GM19467 (cell line): ENCODE measurements at regions not wholly inside any gene's neighbourhood (a gene's known extent, or its start where the extent isn't known, plus 50 kb on each side); places are given as distances from the start of the nearest gene placed in this dataset.
"Not testable (repeated sequence)": the region's sequence is repeated elsewhere in the genome, so short reads cannot be mapped to it uniquely, and the experiment has no call there.

Source experiments
- ATAC-seq: cut with Tn5 transposase; IDR thresholded peaks from one replicate; pipeline ENCODE4 v1.9.1; 2021; ENCODE audit warnings: mild to moderate bottlenecking, moderate library complexity; ENCODE audit not compliant: unreplicated experiment

- no peak for ATAC-seq
Observed at GRCh38 chr13:54261856-54262255, 1233.2 kb downstream of the OLFM4 start.

- no peak for ATAC-seq
Observed at GRCh38 chr13:54263868-54264267, 1235.3 kb downstream of the OLFM4 start.

GRCh38 chr13:54267253-54267668 is 1238.6 kb downstream of the OLFM4 start:
- ATAC-seq, result not testable (repeated sequence)

GRCh38 chr13:54268013-54268695 is 1239.5 kb downstream of the OLFM4 start:
- ATAC-seq, result not testable (repeated sequence)

GRCh38 chr13:54287062-54287764 is 1258.6 kb downstream of the OLFM4 start:
- no peak for ATAC-seq

GRCh38 chr13:54301085-54301484 is 1272.5 kb downstream of the OLFM4 start:
- ATAC-seq, result no peak

GRCh38 chr13:54305377-54305776 is 1276.8 kb downstream of the OLFM4 start:
- no peak for ATAC-seq

- no peak for ATAC-seq
Observed at GRCh38 chr13:54312885-54313284, 1284.3 kb downstream of the OLFM4 start.

- ATAC-seq, result no peak
Observed at GRCh38 chr13:54317722-54318121, 1289.1 kb downstream of the OLFM4 start.

GRCh38 chr13:54337540-54337939 is 1308.9 kb downstream of the OLFM4 start:
- no peak for ATAC-seq

GRCh38 chr13:54347531-54347930 is 1318.9 kb downstream of the OLFM4 start:
- no peak for ATAC-seq

GRCh38 chr13:54356209-54356608 is 1327.6 kb downstream of the OLFM4 start:
- no peak for ATAC-seq

- ATAC-seq, result no peak
Observed at GRCh38 chr13:54356849-54357248, 1328.2 kb downstream of the OLFM4 start.

- ATAC-seq, result no peak
Observed at GRCh38 chr13:54357284-54357933, 1328.8 kb downstream of the OLFM4 start.

GRCh38 chr13:54361460-54361859 is 1332.8 kb downstream of the OLFM4 start:
- ATAC-seq, result no peak

GRCh38 chr13:54366728-54367127 is 1338.1 kb downstream of the OLFM4 start:
- no peak for ATAC-seq

- no peak for ATAC-seq
Observed at GRCh38 chr13:54367639-54368271, 1339.1 kb downstream of the OLFM4 start.

- ATAC-seq, result no peak
Observed at GRCh38 chr13:54368387-54368786, 1339.8 kb downstream of the OLFM4 start.

- no peak for ATAC-seq
Observed at GRCh38 chr13:54373211-54373610, 1344.6 kb downstream of the OLFM4 start.

- no peak for ATAC-seq
Observed at GRCh38 chr13:54379461-54379860, 1350.8 kb downstream of the OLFM4 start.

GRCh38 chr13:54383604-54384003 is 1355.0 kb downstream of the OLFM4 start:
- no peak for ATAC-seq
